Medulla oblongata (tissue), 1 donor: ENCODE measurements at regions not wholly inside any gene's neighbourhood (a gene's known extent, or its start where the extent isn't known, plus 50 kb on each side); places are given as distances from the start of the nearest gene placed in this dataset.

ENCODE experiments used
- DNase-seq: peaks from one replicate; pipeline ENCODE4 v3.0.0-alpha.2; 2015; ENCODE audit errors: extremely low spot score

- DNase-seq: no peak
Measured at GRCh38 chr2:168375195-168375798, 80.8 kb upstream of the CERS6 start.

DNA sequence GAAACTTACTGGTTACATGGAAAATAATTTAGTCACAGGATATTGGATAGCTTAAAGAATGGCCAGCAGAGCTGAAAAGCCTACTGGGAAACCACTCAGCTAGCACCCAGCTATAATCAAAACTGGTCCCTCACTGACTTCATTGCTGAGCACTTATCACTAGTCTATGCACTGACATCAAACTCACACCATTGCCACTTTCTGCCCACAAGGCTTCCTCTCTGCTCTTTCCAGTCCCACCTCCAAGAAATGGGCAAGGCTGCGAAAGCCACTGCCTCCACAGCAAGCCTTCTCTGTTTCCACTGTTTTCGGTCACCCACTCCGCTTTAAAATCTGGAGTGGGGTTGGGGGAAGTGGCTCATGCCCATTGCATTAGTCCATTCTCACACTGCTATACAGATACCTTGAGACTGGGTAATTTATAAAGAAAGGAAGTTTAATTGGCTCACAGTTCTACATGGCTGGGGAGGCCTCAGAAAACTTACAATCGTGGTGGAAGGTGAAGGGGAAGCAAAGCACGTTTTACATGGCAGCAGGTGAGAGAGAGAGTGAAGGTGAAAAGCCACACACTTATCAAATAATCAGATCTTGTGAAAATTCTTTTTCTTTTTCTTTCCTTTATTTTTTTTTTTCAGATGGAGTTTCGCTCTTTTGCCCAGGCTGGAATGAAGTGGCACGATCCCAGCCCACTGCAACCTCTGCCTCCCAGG is 77.0 kb upstream of the CERS6 start:
- no peak for DNase-seq

DNA sequence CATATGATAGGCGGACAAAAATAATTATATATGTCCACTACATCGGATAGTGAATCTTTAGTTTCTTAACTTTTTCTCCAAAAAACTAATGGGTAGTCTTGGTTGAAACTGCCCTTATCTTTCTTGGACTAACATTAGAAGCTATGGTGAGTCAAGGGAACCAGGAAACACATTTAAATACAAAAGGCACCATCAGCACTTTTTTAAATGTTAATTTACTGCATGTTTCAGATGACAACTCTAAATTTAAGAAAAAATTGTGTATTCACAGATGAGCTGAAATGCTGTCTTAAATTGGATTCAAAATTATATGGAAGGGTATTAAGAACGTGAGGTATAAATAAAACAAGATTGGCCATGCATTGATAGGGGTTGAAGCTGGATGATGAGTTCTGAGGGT is 75.6 kb upstream of the CERS6 start:
- no peak for DNase-seq

GRCh38 chr2:168392024-168392423 is 64.0 kb upstream of the CERS6 start:
- DNase-seq: no peak

DNA sequence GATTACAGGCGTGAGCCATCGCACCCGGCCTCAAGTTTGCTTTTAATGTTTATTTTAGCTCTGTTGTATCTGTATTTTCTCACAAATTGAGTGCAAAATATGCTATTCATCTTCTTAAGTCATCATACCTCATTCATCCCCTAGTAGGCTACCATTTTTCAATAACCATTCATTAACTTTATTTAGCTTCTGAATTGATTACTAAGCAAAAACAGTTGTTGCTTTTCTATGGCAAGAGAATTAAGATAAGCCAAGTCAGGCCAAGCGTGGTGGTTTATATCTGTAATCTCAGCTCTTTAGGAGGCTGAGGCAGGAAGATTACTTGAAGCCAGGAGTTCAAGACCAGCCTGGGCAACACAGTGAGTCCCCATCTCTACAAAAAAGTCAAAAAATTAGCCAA is 63.3 kb upstream of the CERS6 start:
- DNase-seq: no peak

DNA sequence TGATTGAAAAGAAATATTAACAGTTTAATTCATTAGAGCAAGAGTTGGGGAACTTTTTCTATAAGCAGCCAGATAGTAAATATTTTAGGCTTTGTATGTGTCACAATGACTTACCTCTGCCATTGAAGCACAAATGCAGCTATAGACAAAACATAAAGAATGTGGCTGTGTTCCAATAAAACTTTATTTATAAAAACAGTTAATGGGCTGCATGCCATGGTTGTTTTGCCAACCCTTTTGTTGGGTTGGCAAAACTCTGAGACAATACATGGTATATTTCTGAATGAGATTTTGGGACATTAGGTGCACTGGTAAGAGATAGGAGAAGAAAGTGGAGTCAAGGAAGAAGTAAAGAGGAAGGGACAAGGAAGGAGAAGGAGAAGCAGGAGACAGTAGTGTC is 61.8 kb upstream of the CERS6 start:
- DNase-seq: no peak

- no peak for DNase-seq
Measured at GRCh38 chr2:168396131-168396530, 59.9 kb upstream of the CERS6 start.

DNA sequence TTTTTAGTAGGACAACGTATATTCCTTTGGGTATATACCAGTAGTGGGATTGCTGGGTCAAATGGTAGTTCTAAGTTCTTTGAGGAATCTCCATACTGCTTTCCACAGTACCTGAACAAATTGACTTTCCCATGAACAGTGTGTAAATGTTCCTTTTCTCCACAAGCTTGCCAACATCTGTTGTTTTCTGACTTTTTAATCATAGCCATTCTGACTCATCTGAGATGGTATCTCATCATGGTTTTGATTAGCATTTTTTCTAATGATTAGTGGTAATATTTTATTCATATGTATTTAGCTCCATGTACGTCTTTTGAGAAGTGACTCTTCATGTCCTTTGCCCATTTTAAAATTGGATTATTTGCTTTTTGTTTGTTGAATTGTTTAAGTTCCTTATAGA is 58.4 kb upstream of the CERS6 start:
- DNase-seq: no peak

- DNase-seq: no peak
Measured at GRCh38 chr2:168401048-168401556, 55.0 kb upstream of the CERS6 start.

GRCh38 chr2:168401771-168402170 is 54.3 kb upstream of the CERS6 start:
- DNase-seq: no peak

GRCh38 chr2:168402531-168402930 is 53.5 kb upstream of the CERS6 start:
- DNase-seq: no peak

- DNase-seq: no peak
Measured at GRCh38 chr2:168403736-168404135, 52.3 kb upstream of the CERS6 start.

DNA sequence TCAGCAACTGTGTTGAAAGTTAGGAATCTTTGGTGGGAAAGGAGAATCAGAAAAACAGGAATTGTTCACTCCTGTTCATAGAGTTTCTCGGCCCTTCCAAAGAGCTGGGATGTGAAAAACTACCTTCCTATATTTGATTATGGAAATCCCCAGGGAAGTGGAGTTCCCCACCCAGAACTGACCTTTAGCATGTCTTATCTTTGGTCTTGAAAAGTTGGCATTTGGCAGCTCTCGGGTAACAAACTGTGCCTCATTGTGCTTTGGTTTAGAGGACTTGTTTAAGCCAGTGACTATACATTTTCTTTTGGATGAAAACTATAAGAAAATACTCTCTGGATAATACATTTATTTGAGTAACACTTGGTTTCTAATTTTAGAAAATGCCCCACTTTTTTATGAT is 51.3 kb upstream of the CERS6 start:
- no peak for DNase-seq
